ENCODE measurements at regions not wholly inside any gene's neighbourhood (a gene's known extent, or its start where the extent isn't known, plus 50 kb on each side); places are given as distances from the start of the nearest gene placed in this dataset.

DNA sequence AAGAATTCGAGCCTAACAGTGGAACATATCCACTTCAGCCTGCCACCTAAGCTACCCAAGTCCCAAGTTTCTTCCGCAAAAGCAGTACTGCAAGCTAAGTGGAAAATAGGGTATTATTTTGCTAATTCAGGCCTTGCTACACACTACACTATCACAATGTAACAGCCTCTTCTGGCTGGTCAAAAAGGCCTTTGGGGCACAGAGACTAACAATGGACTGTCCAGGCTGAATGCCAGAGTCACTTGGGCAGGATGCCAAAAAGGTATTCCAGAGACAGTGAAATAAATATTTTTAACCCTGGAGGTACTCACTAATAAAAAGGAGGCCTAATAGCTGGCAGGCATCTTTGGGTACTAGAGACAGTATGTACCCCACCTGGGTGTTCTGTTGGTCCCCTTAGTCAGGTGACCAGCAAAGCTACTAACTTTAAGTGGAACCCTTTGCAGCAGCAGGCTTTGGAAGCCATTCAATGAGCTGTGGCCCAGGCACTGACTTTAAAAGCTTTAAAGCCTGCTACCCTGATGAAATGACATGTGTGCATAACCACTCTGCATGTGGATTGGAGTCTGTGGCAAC lies 692.1 kb downstream of the HTR1B start:
- TF ChIP-seq, protein P1, sequence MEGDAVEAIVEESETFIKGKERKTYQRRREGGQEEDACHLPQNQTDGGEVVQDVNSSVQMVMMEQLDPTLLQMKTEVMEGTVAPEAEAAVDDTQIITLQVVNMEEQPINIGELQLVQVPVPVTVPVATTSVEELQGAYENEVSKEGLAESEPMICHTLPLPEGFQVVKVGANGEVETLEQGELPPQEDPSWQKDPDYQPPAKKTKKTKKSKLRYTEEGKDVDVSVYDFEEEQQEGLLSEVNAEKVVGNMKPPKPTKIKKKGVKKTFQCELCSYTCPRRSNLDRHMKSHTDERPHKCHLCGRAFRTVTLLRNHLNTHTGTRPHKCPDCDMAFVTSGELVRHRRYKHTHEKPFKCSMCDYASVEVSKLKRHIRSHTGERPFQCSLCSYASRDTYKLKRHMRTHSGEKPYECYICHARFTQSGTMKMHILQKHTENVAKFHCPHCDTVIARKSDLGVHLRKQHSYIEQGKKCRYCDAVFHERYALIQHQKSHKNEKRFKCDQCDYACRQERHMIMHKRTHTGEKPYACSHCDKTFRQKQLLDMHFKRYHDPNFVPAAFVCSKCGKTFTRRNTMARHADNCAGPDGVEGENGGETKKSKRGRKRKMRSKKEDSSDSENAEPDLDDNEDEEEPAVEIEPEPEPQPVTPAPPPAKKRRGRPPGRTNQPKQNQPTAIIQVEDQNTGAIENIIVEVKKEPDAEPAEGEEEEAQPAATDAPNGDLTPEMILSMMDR (IDR thresholded peaks at IDR 0.05 in 2 of 3, conservative IDR thresholded peaks at IDR 0.05 in 1 of 3; ENCODE audit: borderline replicate concordance in 1 of 3, insufficient read depth in 1 of 3, low read depth in 2 of 3, low read length in 2 of 3): no peak
- no peak for TF ChIP-seq POLR2A (IDR thresholded peaks at IDR 0.05; ENCODE audit: borderline replicate concordance, extremely low read depth, insufficient read depth, insufficient read length)
- TF ChIP-seq ZFX (IDR thresholded peaks at IDR 0.05): 0 out of 2 replicates have a peak, but pooled peaks have one; percentile 9
- no peak for TF ChIP-seq YY1 (IDR thresholded peaks at IDR 0.05; ENCODE audit: extremely low read depth, insufficient replicate concordance, low read depth, low read length)
- no peak for TF ChIP-seq EGR1 (IDR thresholded peaks at IDR 0.05; ENCODE audit: low read depth)
- no peak for TF ChIP-seq SIN3A (IDR thresholded peaks at IDR 0.05; ENCODE audit: low read depth)
- TF ChIP-seq POLR2AphosphoS5 (IDR thresholded peaks at IDR 0.05; ENCODE audit: low read depth, low read length): no peak
